ENCODE measurements at regions not wholly inside any gene's neighbourhood (a gene's known extent, or its start where the extent isn't known, plus 50 kb on each side); places are given as distances from the start of the nearest gene placed in this dataset.

GRCh38 chr13:111875915-111876314 lies 191.0 kb upstream of the SOX1 start:
- H3K4me1 Mint-ChIP-seq (ENCODE audit: low read depth), result peaks cover 6% of the 10 kb centered on the region
- H3K27me3 Mint-ChIP-seq, result peaks cover 49% of the 10 kb centered on the region
- H3K27ac Mint-ChIP-seq, result no peak overlapping the region
- H3K36me3 Mint-ChIP-seq (ENCODE audit: insufficient read depth), result no peaks in the 10 kb centered on the region
- TF ChIP-seq CTCF (IDR thresholded peaks at IDR 0.05; ENCODE audit: unreplicated experiment), result no peak
- H3K4me3 Mint-ChIP-seq (ENCODE audit: low read depth), result no peak overlapping the region
- DNase-seq (ENCODE audit: low spot score, unreplicated experiment), result no peak
- H3K9me3 Mint-ChIP-seq (ENCODE audit: low read depth), result no peaks in the 10 kb centered on the region

DNA sequence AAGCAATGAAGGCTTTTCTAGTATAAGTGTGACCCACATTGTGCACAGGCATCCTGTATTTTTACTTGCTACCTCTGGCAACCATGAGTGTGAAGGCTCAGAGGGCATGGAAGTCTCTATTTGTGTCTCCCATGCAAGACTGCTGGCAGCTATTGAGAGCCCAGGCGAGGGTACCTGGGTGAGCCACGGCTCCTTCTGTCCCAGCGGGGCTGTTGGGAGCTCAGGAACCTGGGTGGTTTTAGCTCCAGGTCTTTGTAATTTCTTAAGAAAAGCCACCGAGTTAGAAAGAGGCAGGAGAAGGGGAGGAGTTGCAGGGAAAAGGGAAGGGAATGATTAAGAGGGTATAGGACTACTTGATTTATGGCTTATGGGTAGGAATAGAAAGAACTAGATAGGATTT lies 190.4 kb upstream of the SOX1 start:
- Mint-ChIP-seq H3K4me1 (ENCODE audit: low read depth) (no peaks in the 10 kb centered on the region), H3K36me3 (ENCODE audit: insufficient read depth) (no peaks in the 10 kb centered on the region), H3K27ac (no peak overlapping the region), H3K4me3 (ENCODE audit: low read depth) (no peak overlapping the region), H3K27me3 (peaks cover 45% of the 10 kb centered on the region), H3K9me3 (ENCODE audit: low read depth) (no peaks in the 10 kb centered on the region)
- TF ChIP-seq CTCF (IDR thresholded peaks at IDR 0.05; ENCODE audit: unreplicated experiment), result no peak
- no peak for DNase-seq (ENCODE audit: low spot score, unreplicated experiment)

DNA sequence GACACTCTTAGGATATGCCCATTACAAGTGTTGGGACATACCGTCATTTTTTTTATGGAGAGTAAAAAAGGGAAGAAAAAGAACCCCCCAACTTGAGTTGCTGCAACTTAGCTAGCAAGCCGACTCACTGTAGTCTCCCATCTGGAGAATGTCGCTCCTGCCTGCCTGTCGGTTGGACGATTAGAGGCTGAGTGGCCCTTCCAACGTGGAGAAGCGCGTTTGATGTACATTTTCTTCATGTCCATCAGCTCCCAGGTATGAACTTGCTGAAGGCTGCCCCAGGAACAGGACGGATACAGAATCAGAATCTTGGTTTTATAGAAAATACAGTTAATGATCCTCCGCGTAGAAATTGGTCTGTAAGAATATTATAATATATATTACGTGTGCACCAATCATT lies 189.0 kb upstream of the SOX1 start:
- peaks cover 42% of the 10 kb centered on the region for H3K27me3 Mint-ChIP-seq
- DNase-seq (ENCODE audit: low spot score, unreplicated experiment), result no peak
- no peak overlapping the region for H3K27ac Mint-ChIP-seq
- H3K4me3 Mint-ChIP-seq (ENCODE audit: low read depth), result no peak overlapping the region
- TF ChIP-seq CTCF (IDR thresholded peaks at IDR 0.05; ENCODE audit: unreplicated experiment), result no peak
- no peaks in the 10 kb centered on the region for H3K4me1 Mint-ChIP-seq (ENCODE audit: low read depth)
- no peaks in the 10 kb centered on the region for H3K36me3 Mint-ChIP-seq (ENCODE audit: insufficient read depth)
- H3K9me3 Mint-ChIP-seq (ENCODE audit: low read depth), result no peaks in the 10 kb centered on the region

DNA sequence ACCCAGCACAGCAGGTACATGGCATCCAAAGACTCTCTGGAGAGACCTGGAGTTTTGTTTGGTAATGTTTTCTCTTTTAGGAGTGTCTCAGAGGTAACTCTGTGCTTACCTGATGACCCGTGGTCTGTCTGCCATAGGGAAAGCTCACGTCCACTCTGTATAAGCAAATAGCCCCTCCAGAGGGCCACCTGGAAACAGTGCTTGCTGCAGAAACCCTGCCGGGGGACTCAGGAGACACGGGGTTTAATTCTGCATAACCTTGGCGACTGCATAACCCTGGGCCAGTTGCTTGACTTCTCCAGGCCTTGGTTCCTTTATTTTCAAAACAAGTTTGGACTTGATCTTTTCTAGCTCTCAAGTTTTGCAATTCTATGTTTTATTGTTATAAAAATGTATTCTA lies 187.2 kb upstream of the SOX1 start:
- no peak for TF ChIP-seq CTCF (IDR thresholded peaks at IDR 0.05; ENCODE audit: unreplicated experiment)
- DNase-seq (ENCODE audit: low spot score, unreplicated experiment), result no peak
- Mint-ChIP-seq H3K9me3 (ENCODE audit: low read depth) (no peaks in the 10 kb centered on the region), H3K36me3 (ENCODE audit: insufficient read depth) (no peaks in the 10 kb centered on the region), H3K4me3 (ENCODE audit: low read depth) (no peak overlapping the region), H3K4me1 (ENCODE audit: low read depth) (no peaks in the 10 kb centered on the region), H3K27me3 (peaks cover 48% of the 10 kb centered on the region), H3K27ac (no peak overlapping the region)

DNA sequence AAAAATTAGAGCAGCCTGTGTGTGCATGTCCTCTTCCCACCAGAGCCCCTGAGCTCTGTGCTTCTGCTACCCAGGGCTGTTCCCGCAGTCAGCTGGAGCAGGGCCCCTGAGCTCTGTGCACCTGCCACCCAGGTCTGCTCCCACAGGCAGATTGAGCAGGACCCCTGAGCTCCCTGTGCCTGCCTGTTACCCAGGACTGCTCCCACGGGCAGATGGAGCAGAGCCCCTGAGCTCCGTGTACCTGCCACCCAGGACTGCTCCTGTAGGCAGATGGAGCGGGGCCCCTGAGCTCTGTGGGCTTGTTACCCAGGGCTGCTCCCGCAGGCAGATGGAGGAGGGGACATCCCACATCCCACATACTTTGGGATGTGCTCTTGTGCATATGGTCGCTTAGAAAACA lies 186.8 kb upstream of the SOX1 start:
- DNase-seq (ENCODE audit: low spot score, unreplicated experiment), result no peak
- H3K4me1 Mint-ChIP-seq (ENCODE audit: low read depth), result no peaks in the 10 kb centered on the region
- H3K36me3 Mint-ChIP-seq (ENCODE audit: insufficient read depth), result no peaks in the 10 kb centered on the region
- no peaks in the 10 kb centered on the region for H3K9me3 Mint-ChIP-seq (ENCODE audit: low read depth)
- H3K4me3 Mint-ChIP-seq (ENCODE audit: low read depth), result no peak overlapping the region
- TF ChIP-seq CTCF (IDR thresholded peaks at IDR 0.05; ENCODE audit: unreplicated experiment), result no peak
- H3K27ac Mint-ChIP-seq, result no peak overlapping the region
- peaks cover 51% of the 10 kb centered on the region for H3K27me3 Mint-ChIP-seq

Data from progenitor cell of endocrine pancreas (in vitro differentiated cells).